NCI-H2196 treated with DMSO at 0.1 percent for 48 hours (cell line): ENCODE measurements at regions not wholly inside any gene's neighbourhood (a gene's known extent, or its start where the extent isn't known, plus 50 kb on each side); places are given as distances from the start of the nearest gene placed in this dataset.

Experiments
- DNase-seq: peaks from one replicate; lab custom pipeline; 2025; ENCODE audit not compliant: unreplicated experiment; lab: John Stamatoyannopoulos, UW

- no peak for DNase-seq
These were observed 215.7 kb downstream of the GAS1 start for GRCh38 chr9:86731511-86732063.

GRCh38 chr9:86730163-86730928, 217.0 kb downstream of the GAS1 start:
- DNase-seq, result no peak

- no peak for DNase-seq
These were observed 222.8 kb downstream of the GAS1 start for GRCh38 chr9:86724529-86724928.

- no peak for DNase-seq
These were observed 224.0 kb downstream of the GAS1 start for GRCh38 chr9:86723346-86723745.

- DNase-seq, result no peak
These were observed 224.6 kb downstream of the GAS1 start for GRCh38 chr9:86722706-86723075.

- no peak for DNase-seq
These were observed 225.2 kb downstream of the GAS1 start for GRCh38 chr9:86721843-86722705.

GRCh38 chr9:86721226-86721781, 226.0 kb downstream of the GAS1 start:
- DNase-seq, result no peak

GRCh38 chr9:86720639-86721225, 226.6 kb downstream of the GAS1 start:
- no peak for DNase-seq

- DNase-seq, result no peak
These were observed 228.8 kb downstream of the GAS1 start for GRCh38 chr9:86718388-86719049.

- no peak for DNase-seq
These were observed 230.9 kb downstream of the GAS1 start for GRCh38 chr9:86716326-86716922.

- DNase-seq, result no peak
These were observed 232.3 kb downstream of the GAS1 start for GRCh38 chr9:86714999-86715398.

GRCh38 chr9:86713970-86714369, 233.3 kb downstream of the GAS1 start:
- no peak for DNase-seq

GRCh38 chr9:86713470-86713869, 233.8 kb downstream of the GAS1 start:
- no peak for DNase-seq

- no peak for DNase-seq
These were observed 238.1 kb downstream of the GAS1 start for GRCh38 chr9:86708918-86709835.

GRCh38 chr9:86707932-86708510, 239.3 kb downstream of the GAS1 start:
- DNase-seq, result no peak

- DNase-seq, result no peak
These were observed 240.9 kb downstream of the GAS1 start for GRCh38 chr9:86706391-86706790.

- no peak for DNase-seq
These were observed 241.8 kb downstream of the GAS1 start for GRCh38 chr9:86705490-86705889.

- no peak for DNase-seq
These were observed 244.0 kb downstream of the GAS1 start for GRCh38 chr9:86703346-86703745.

GRCh38 chr9:86700629-86701028, 246.7 kb downstream of the GAS1 start:
- DNase-seq, result no peak
